HG02571 (cell line): ENCODE measurements at regions not wholly inside any gene's neighbourhood (a gene's known extent, or its start where the extent isn't known, plus 50 kb on each side); places are given as distances from the start of the nearest gene placed in this dataset.

Experiments
- ATAC-seq: cut with Tn5 transposase; IDR thresholded peaks from one replicate; pipeline ENCODE4 v1.9.1; 2021; ENCODE audit warnings: mild to moderate bottlenecking, moderate library complexity; ENCODE audit not compliant: unreplicated experiment

- ATAC-seq = no peak
These were observed 141.4 kb downstream of the CYP26B1 start for GRCh38 chr2:72006188-72006736.

- ATAC-seq = no peak
These were observed 142.7 kb downstream of the CYP26B1 start for GRCh38 chr2:72004976-72005375.

- no peak for ATAC-seq
These were observed 143.3 kb downstream of the CYP26B1 start for GRCh38 chr2:72004201-72004915.

- ATAC-seq = no peak
These were observed 143.9 kb downstream of the CYP26B1 start for GRCh38 chr2:72003796-72004195.

- ATAC-seq = no peak
These were observed 144.5 kb downstream of the CYP26B1 start for GRCh38 chr2:72003124-72003523.

- ATAC-seq = no peak
These were observed 145.5 kb downstream of the CYP26B1 start for GRCh38 chr2:72001937-72002690.

GRCh38 chr2:72000110-72000509, 147.6 kb downstream of the CYP26B1 start:
- ATAC-seq = no peak

GRCh38 chr2:71999580-71999979, 148.1 kb downstream of the CYP26B1 start:
- no peak for ATAC-seq

- no peak for ATAC-seq
These were observed 149.8 kb downstream of the CYP26B1 start for GRCh38 chr2:71997843-71998242.

- ATAC-seq = no peak
These were observed 152.5 kb downstream of the CYP26B1 start for GRCh38 chr2:71995067-71995665.

GRCh38 chr2:71992036-71992435, 155.6 kb downstream of the CYP26B1 start:
- no peak for ATAC-seq

GRCh38 chr2:71991397-71991796, 156.3 kb downstream of the CYP26B1 start:
- no peak for ATAC-seq

- no peak for ATAC-seq
These were observed 156.8 kb downstream of the CYP26B1 start for GRCh38 chr2:71990826-71991225.

GRCh38 chr2:71990122-71990521, 157.5 kb downstream of the CYP26B1 start:
- no peak for ATAC-seq

- no peak for ATAC-seq
These were observed 158.0 kb downstream of the CYP26B1 start for GRCh38 chr2:71989671-71990070.

- ATAC-seq = no peak
These were observed 159.5 kb downstream of the CYP26B1 start for GRCh38 chr2:71988170-71988569.

GRCh38 chr2:71976685-71977084, 171.0 kb downstream of the CYP26B1 start:
- no peak for ATAC-seq

GRCh38 chr2:71974846-71975245, 172.8 kb downstream of the CYP26B1 start:
- no peak for ATAC-seq

- no peak for ATAC-seq
These were observed 176.2 kb downstream of the CYP26B1 start for GRCh38 chr2:71971493-71971892.

- ATAC-seq = no peak
These were observed 182.1 kb downstream of the CYP26B1 start for GRCh38 chr2:71965530-71965929.

GRCh38 chr2:71962911-71963694, 184.6 kb downstream of the CYP26B1 start:
- ATAC-seq = no peak
